ENCODE measurements at regions not wholly inside any gene's neighbourhood (a gene's known extent, or its start where the extent isn't known, plus 50 kb on each side); places are given as distances from the start of the nearest gene placed in this dataset.

- ATAC-seq (ENCODE audit: low read depth) (no peak), DNase-seq (no peak)
- Mint-ChIP-seq H3K9me3 (peaks cover 19% of the 10 kb centered on the region), H3K27ac (no peak overlapping the region), H3K4me1 (peaks cover 14% of the 10 kb centered on the region), H3K4me3 (no peak overlapping the region), H3K27me3 (no peaks in the 10 kb centered on the region), H3K36me3 (peaks cover 17% of the 10 kb centered on the region)
- POLR2A ChIA-PET = no interaction called here
These were observed 166.4 kb downstream of the DUSP6 start for GRCh38 chr12:89185889-89186288.

GRCh38 chr12:89185181-89185580, 167.1 kb downstream of the DUSP6 start:
- POLR2A ChIA-PET = no interaction called here
- no peak overlapping the region for H3K4me3 Mint-ChIP-seq

GRCh38 chr12:89183985-89184435, 168.3 kb downstream of the DUSP6 start:
- Mint-ChIP-seq H3K4me3 (no peak overlapping the region), H3K36me3 (peaks cover 13% of the 10 kb centered on the region), H3K9me3 (peaks cover 9% of the 10 kb centered on the region), H3K4me1 (peaks cover 23% of the 10 kb centered on the region), H3K27ac (no peak overlapping the region), H3K27me3 (no peaks in the 10 kb centered on the region)
- DNase-seq (no peak), ATAC-seq (ENCODE audit: low read depth) (no peak)
- POLR2A ChIA-PET = no interaction called here

More at GRCh38 chr12:89185181-89185580, 167.1 kb downstream of the DUSP6 start:
- H3K4me1 Mint-ChIP-seq = peaks cover 21% of the 10 kb centered on the region
- DNase-seq (no peak), ATAC-seq (ENCODE audit: low read depth) (no peak)
- peaks cover 14% of the 10 kb centered on the region for H3K9me3 Mint-ChIP-seq
- no peak overlapping the region for H3K27ac Mint-ChIP-seq
- H3K27me3 Mint-ChIP-seq = no peaks in the 10 kb centered on the region
- peaks cover 17% of the 10 kb centered on the region for H3K36me3 Mint-ChIP-seq

GRCh38 chr12:89181271-89181920, 170.9 kb downstream of the DUSP6 start:
- Mint-ChIP-seq H3K27ac (peak overlapping the region; percentile 42), H3K9me3 (peaks cover 4% of the 10 kb centered on the region), H3K36me3 (peaks cover 5% of the 10 kb centered on the region), H3K4me1 (peaks cover 23% of the 10 kb centered on the region), H3K27me3 (no peaks in the 10 kb centered on the region), H3K4me3 (peak overlapping the region; percentile 33)
- peak; percentile 79 for ATAC-seq (ENCODE audit: low read depth)
- POLR2A ChIA-PET = interaction anchor here (2.5 kb wide), 1 partner anchor 170 kb away, joined by 9 read pairs; the partner anchor contains the start of gene DUSP6
- no peak for DNase-seq

GRCh38 chr12:89180496-89180895, 171.8 kb downstream of the DUSP6 start:
- Mint-ChIP-seq H3K4me3 (no peak overlapping the region), H3K36me3 (peaks cover 5% of the 10 kb centered on the region), H3K4me1 (peaks cover 23% of the 10 kb centered on the region), H3K27me3 (no peaks in the 10 kb centered on the region), H3K9me3 (peaks cover 2% of the 10 kb centered on the region), H3K27ac (no peak overlapping the region)
- DNase-seq (no peak), ATAC-seq (ENCODE audit: low read depth) (no peak)
- POLR2A ChIA-PET = interaction anchor here (2.5 kb wide), 1 partner anchor 171 kb away, joined by 9 read pairs; the partner anchor contains the start of gene DUSP6

- peaks cover 5% of the 10 kb centered on the region for H3K36me3 Mint-ChIP-seq
- H3K4me1 Mint-ChIP-seq = peaks cover 23% of the 10 kb centered on the region
- no peaks in the 10 kb centered on the region for H3K27me3 Mint-ChIP-seq
- POLR2A ChIA-PET = interaction anchor here (2.5 kb wide), 1 partner anchor 172 kb away, joined by 9 read pairs; the partner anchor contains the start of gene DUSP6
- DNase-seq (no peak), ATAC-seq (ENCODE audit: low read depth) (no peak)
- no peak overlapping the region for H3K4me3 Mint-ChIP-seq
- H3K9me3 Mint-ChIP-seq = peaks cover 2% of the 10 kb centered on the region
- no peak overlapping the region for H3K27ac Mint-ChIP-seq
These were observed 172.3 kb downstream of the DUSP6 start for GRCh38 chr12:89179983-89180382.

GRCh38 chr12:89179245-89179644, 173.1 kb downstream of the DUSP6 start:
- Mint-ChIP-seq H3K36me3 (peaks cover 6% of the 10 kb centered on the region), H3K27me3 (no peaks in the 10 kb centered on the region), H3K27ac (no peak overlapping the region), H3K4me3 (no peak overlapping the region), H3K4me1 (peaks cover 23% of the 10 kb centered on the region), H3K9me3 (peaks cover 2% of the 10 kb centered on the region)
- DNase-seq = no peak
- ATAC-seq (ENCODE audit: low read depth) = no peak
- POLR2A ChIA-PET = no interaction called here

GRCh38 chr12:89177802-89178395, 174.4 kb downstream of the DUSP6 start:
- Mint-ChIP-seq H3K4me1 (peaks cover 23% of the 10 kb centered on the region), H3K36me3 (peaks cover 8% of the 10 kb centered on the region), H3K27me3 (peaks cover 2% of the 10 kb centered on the region), H3K4me3 (no peak overlapping the region), H3K9me3 (peaks cover 2% of the 10 kb centered on the region), H3K27ac (no peak overlapping the region)
- ATAC-seq (ENCODE audit: low read depth) (no peak), DNase-seq (no peak)
- POLR2A ChIA-PET = no interaction called here

GRCh38 chr12:89176676-89177075, 175.6 kb downstream of the DUSP6 start:
- no peak overlapping the region for H3K4me3 Mint-ChIP-seq
- H3K4me1 Mint-ChIP-seq = peaks cover 19% of the 10 kb centered on the region
- peaks cover 9% of the 10 kb centered on the region for H3K9me3 Mint-ChIP-seq
- peaks cover 4% of the 10 kb centered on the region for H3K27me3 Mint-ChIP-seq
- H3K36me3 Mint-ChIP-seq = peaks cover 15% of the 10 kb centered on the region
- no peak overlapping the region for H3K27ac Mint-ChIP-seq
- ATAC-seq (ENCODE audit: low read depth) (no peak), DNase-seq (no peak)
- POLR2A ChIA-PET = no interaction called here

- Mint-ChIP-seq H3K4me1 (peaks cover 2% of the 10 kb centered on the region), H3K9me3 (peaks cover 9% of the 10 kb centered on the region), H3K4me3 (no peak overlapping the region), H3K36me3 (peaks cover 15% of the 10 kb centered on the region), H3K27me3 (peaks cover 4% of the 10 kb centered on the region), H3K27ac (no peak overlapping the region)
- DNase-seq = no peak
- no peak for ATAC-seq (ENCODE audit: low read depth)
- POLR2A ChIA-PET = no interaction called here
These were observed 178.6 kb downstream of the DUSP6 start for GRCh38 chr12:89173678-89174077.

- peaks cover 6% of the 10 kb centered on the region for H3K9me3 Mint-ChIP-seq
- POLR2A ChIA-PET = no interaction called here
- no peak overlapping the region for H3K4me3 Mint-ChIP-seq
- peaks cover 16% of the 10 kb centered on the region for H3K36me3 Mint-ChIP-seq
- DNase-seq = no peak
- peaks cover 4% of the 10 kb centered on the region for H3K27me3 Mint-ChIP-seq
- no peak for ATAC-seq (ENCODE audit: low read depth)
- no peak overlapping the region for H3K27ac Mint-ChIP-seq
- H3K4me1 Mint-ChIP-seq = peaks cover 3% of the 10 kb centered on the region
These were observed 179.2 kb downstream of the DUSP6 start for GRCh38 chr12:89173096-89173495.

- no peak overlapping the region for H3K27ac Mint-ChIP-seq
- DNase-seq = no peak
- peaks cover 3% of the 10 kb centered on the region for H3K4me1 Mint-ChIP-seq
- H3K36me3 Mint-ChIP-seq = peaks cover 16% of the 10 kb centered on the region
- H3K27me3 Mint-ChIP-seq = peaks cover 4% of the 10 kb centered on the region
- POLR2A ChIA-PET = no interaction called here
- H3K4me3 Mint-ChIP-seq = no peak overlapping the region
- no peak for ATAC-seq (ENCODE audit: low read depth)
- H3K9me3 Mint-ChIP-seq = peaks cover 6% of the 10 kb centered on the region
These were observed 180.1 kb downstream of the DUSP6 start for GRCh38 chr12:89172224-89172623.

GRCh38 chr12:89169321-89169720, 183.0 kb downstream of the DUSP6 start:
- POLR2A ChIA-PET = no interaction called here
- ATAC-seq (ENCODE audit: low read depth) (no peak), DNase-seq (no peak)
- Mint-ChIP-seq H3K9me3 (peaks cover 6% of the 10 kb centered on the region), H3K4me3 (no peak overlapping the region), H3K36me3 (peaks cover 15% of the 10 kb centered on the region), H3K27me3 (peaks cover 4% of the 10 kb centered on the region), H3K27ac (no peak overlapping the region), H3K4me1 (peaks cover 12% of the 10 kb centered on the region)

- H3K4me3 Mint-ChIP-seq = no peak overlapping the region
These were observed 184.3 kb downstream of the DUSP6 start for GRCh38 chr12:89167986-89168385.

More at GRCh38 chr12:89167986-89168385, 184.3 kb downstream of the DUSP6 start:
- peaks cover 12% of the 10 kb centered on the region for H3K4me1 Mint-ChIP-seq
- H3K36me3 Mint-ChIP-seq = peaks cover 13% of the 10 kb centered on the region
- DNase-seq (no peak), ATAC-seq (ENCODE audit: low read depth) (no peak)
- peaks cover 6% of the 10 kb centered on the region for H3K9me3 Mint-ChIP-seq
- peaks cover 3% of the 10 kb centered on the region for H3K27me3 Mint-ChIP-seq
- H3K27ac Mint-ChIP-seq = no peak overlapping the region
- POLR2A ChIA-PET = no interaction called here

Measured in activated naive CD8-positive, alpha-beta T cell treated with anti-CD3 and anti-CD28 coated beads, Interleukin-2, amount 10 ng/mL, durations not matched to agents 7 days and 5 days (primary cell).